HEK293T (cell line): ENCODE measurements at regions not wholly inside any gene's neighbourhood (a gene's known extent, or its start where the extent isn't known, plus 50 kb on each side); places are given as distances from the start of the nearest gene placed in this dataset.
"Not testable (repeated sequence)": the region's sequence is repeated elsewhere in the genome, so short reads cannot be mapped to it uniquely, and the experiment has no call there.

Experiments
- CTCF ChIA-PET: fragments of 350-600 bp; formaldehyde crosslinking; extraction: SDS; loops from one replicate; lab custom pipeline; 2021; ENCODE audit warnings: antibody characterized with exemption, inconsistent platforms; lab: Yijun Ruan, JAX
- POLR2A ChIA-PET: fragments of 350-600 bp; formaldehyde crosslinking; extraction: SDS; loops from one replicate; lab custom pipeline; 2020; ENCODE audit warnings: antibody characterized with exemption, inconsistent platforms; lab: Yijun Ruan, JAX
- DNase-seq: peaks from one replicate; pipeline ENCODE4 v3.0.0; 2012; ENCODE audit warnings: mixed read lengths; ENCODE audit errors: extremely low spot score
- ARNT ChIP-seq: fragments of 450-650 bp; IDR thresholded peaks from 2 replicates; pipeline ENCODE4 v1.6.1; 2017; ENCODE audit warnings: mild to moderate bottlenecking
- BHLHE40 ChIP-seq: fragments of 450-650 bp; IDR thresholded peaks from 2 replicates; pipeline ENCODE4 v1.6.1; 2016; ENCODE audit warnings: mild to moderate bottlenecking, moderate library complexity, borderline replicate concordance
- CTBP1 ChIP-seq: fragments of 450-650 bp; IDR thresholded peaks from 2 replicates; pipeline ENCODE4 v1.6.1; 2016; ENCODE audit warnings: borderline replicate concordance
- ELF4 ChIP-seq: fragments of 450-650 bp; IDR thresholded peaks from 2 replicates; pipeline ENCODE4 v1.6.1; 2017; ENCODE audit warnings: antibody characterized with exemption
- FOXA1 ChIP-seq: fragments of 450-650 bp; IDR thresholded peaks from 2 replicates; pipeline ENCODE4 v1.6.1; 2016; ENCODE audit warnings: mild to moderate bottlenecking
- FOXK2 ChIP-seq: fragments of 450-650 bp; IDR thresholded peaks from 2 replicates; pipeline ENCODE4 v1.6.1; 2016; ENCODE audit warnings: mild to moderate bottlenecking
- FOXM1 ChIP-seq: fragments of 450-650 bp; IDR thresholded peaks from 2 replicates; pipeline ENCODE4 v1.6.1; 2017; ENCODE audit warnings: mild to moderate bottlenecking, borderline replicate concordance
- HDGF ChIP-seq: fragments of 450-650 bp; IDR thresholded peaks from 2 replicates; pipeline ENCODE4 v1.6.1; 2017; ENCODE audit warnings: antibody characterized with exemption, borderline replicate concordance
- L3MBTL2 ChIP-seq: fragments of 450-650 bp; conservative IDR thresholded peaks from 2 replicates; pipeline ENCODE4 v1.6.1; 2016; ENCODE audit warnings: mild to moderate bottlenecking
- LEF1 ChIP-seq: fragments of 450-650 bp; IDR thresholded peaks from 2 replicates; pipeline ENCODE4 v1.6.1; 2017; ENCODE audit warnings: mild to moderate bottlenecking, borderline replicate concordance
- NFRKB ChIP-seq: fragments of 450-650 bp; IDR thresholded peaks from 2 replicates; pipeline ENCODE4 v1.6.1; 2016; ENCODE audit warnings: mild to moderate bottlenecking, moderate library complexity
- PKNOX1 ChIP-seq: fragments of 450-650 bp; IDR thresholded peaks from 2 replicates; pipeline ENCODE4 v1.6.1; 2016
- SP1 ChIP-seq: fragments of 450-650 bp; IDR thresholded peaks from 2 replicates; pipeline ENCODE4 v1.6.1; 2017
- SUZ12 ChIP-seq: fragments of 450-650 bp; IDR thresholded peaks from 2 replicates; pipeline ENCODE4 v1.6.1; 2016; ENCODE audit warnings: mild to moderate bottlenecking
- TARDBP ChIP-seq: fragments of 450-650 bp; IDR thresholded peaks from 2 replicates; pipeline ENCODE4 v1.6.1; 2016
- ZNF384 ChIP-seq: fragments of 450-650 bp; IDR thresholded peaks from 2 replicates; pipeline ENCODE4 v1.6.1; 2016

- no peak for DNase-seq
Observed at GRCh38 chr15:93940226-93940625, 291.1 kb upstream of the MCTP2 start.

GRCh38 chr15:93932164-93932776, 299.1 kb upstream of the MCTP2 start:
- DNase-seq: no peak
- CTCF ChIA-PET: interaction anchor here (0.9 kb wide), 1 partner anchor 188 kb away, joined by 4 read pairs; no protein-coding TSS in a partner anchor
- POLR2A ChIA-PET: no interaction called here
- no peak for TF ChIP-seq FOXM1
- no peak for TF ChIP-seq L3MBTL2
- no peak for TF ChIP-seq HDGF
- no peak for TF ChIP-seq SUZ12
- TF ChIP-seq PKNOX1: no peak
- TF ChIP-seq ARNT: no peak
- no peak for TF ChIP-seq NFRKB
- no peak for TF ChIP-seq FOXA1

More at GRCh38 chr15:93940226-93940625, 291.1 kb upstream of the MCTP2 start:
- CTCF ChIA-PET: no interaction called here
- TF ChIP-seq FOXM1 (no peak), CTBP1 (no peak), BHLHE40 (no peak), ARNT (no peak), TARDBP (no peak), L3MBTL2 (no peak), SP1 (no peak), LEF1 (no peak), HDGF (no peak), SUZ12 (no peak), FOXK2 (no peak), NFRKB (no peak), FOXA1 (no peak), ZNF384 (no peak)
- POLR2A ChIA-PET: no interaction called here

- TF ChIP-seq ARNT (no peak), LEF1 (no peak), HDGF (no peak), L3MBTL2 (no peak), BHLHE40 (no peak), SP1 (no peak), PKNOX1 (no peak), ZNF384 (no peak)
- ChIA-PET CTCF (no interaction called here), POLR2A (no interaction called here)
- DNase-seq: no peak
Observed at GRCh38 chr15:93929375-93930094, 301.8 kb upstream of the MCTP2 start.

GRCh38 chr15:93920204-93920603, 311.2 kb upstream of the MCTP2 start:
- CTCF ChIA-PET: no interaction called here
- DNase-seq: no peak
- TF ChIP-seq ELF4: no peak
- TF ChIP-seq FOXK2: no peak
- no peak for TF ChIP-seq FOXM1
- no peak for TF ChIP-seq NFRKB
- no peak for TF ChIP-seq TARDBP
- TF ChIP-seq CTBP1: no peak
- no peak for TF ChIP-seq ZNF384
- no peak for TF ChIP-seq ARNT
- TF ChIP-seq BHLHE40: no peak
- no peak for TF ChIP-seq LEF1
- no peak for TF ChIP-seq SUZ12
- no peak for TF ChIP-seq FOXA1
- no peak for TF ChIP-seq L3MBTL2
- no peak for TF ChIP-seq SP1
- no peak for TF ChIP-seq HDGF
- no peak for TF ChIP-seq PKNOX1
- POLR2A ChIA-PET: no interaction called here

- POLR2A ChIA-PET, DNase-seq, CTCF ChIA-PET: not testable (repeated sequence)
Observed at GRCh38 chr15:93918801-93919200, 312.6 kb upstream of the MCTP2 start.

- ChIA-PET CTCF (no interaction called here), POLR2A (no interaction called here)
- no peak for DNase-seq
- no peak for TF ChIP-seq NFRKB
- TF ChIP-seq FOXK2: no peak
- no peak for TF ChIP-seq SP1
- TF ChIP-seq CTBP1: no peak
- TF ChIP-seq L3MBTL2: no peak
- TF ChIP-seq LEF1: no peak
- TF ChIP-seq SUZ12: no peak
- TF ChIP-seq ARNT: no peak
- TF ChIP-seq FOXM1: no peak
Observed at GRCh38 chr15:93917181-93917580, 314.2 kb upstream of the MCTP2 start.

GRCh38 chr15:93913871-93914270, 317.5 kb upstream of the MCTP2 start:
- TF ChIP-seq L3MBTL2 (no peak), HDGF (no peak), ELF4 (no peak), CTBP1 (no peak), LEF1 (no peak), TARDBP (no peak), BHLHE40 (no peak), FOXA1 (no peak), FOXM1 (no peak), NFRKB (no peak), PKNOX1 (no peak), FOXK2 (no peak), SP1 (no peak), SUZ12 (no peak), ZNF384 (no peak), ARNT (no peak)
- ChIA-PET CTCF (no interaction called here), POLR2A (no interaction called here)
- DNase-seq: no peak
